HUDEP-2 (cell line): ENCODE measurements at regions not wholly inside any gene's neighbourhood (a gene's known extent, or its start where the extent isn't known, plus 50 kb on each side); places are given as distances from the start of the nearest gene placed in this dataset.
"Not testable (repeated sequence)": the region's sequence is repeated elsewhere in the genome, so short reads cannot be mapped to it uniquely, and the experiment has no call there.

Source experiments
- DNase-seq, 76 experiments: peaks; one replicate each; lab custom pipeline; 2025; ENCODE audit not compliant: unreplicated experiment in 76 of 76; lab: John Stamatoyannopoulos, UW

DNA sequence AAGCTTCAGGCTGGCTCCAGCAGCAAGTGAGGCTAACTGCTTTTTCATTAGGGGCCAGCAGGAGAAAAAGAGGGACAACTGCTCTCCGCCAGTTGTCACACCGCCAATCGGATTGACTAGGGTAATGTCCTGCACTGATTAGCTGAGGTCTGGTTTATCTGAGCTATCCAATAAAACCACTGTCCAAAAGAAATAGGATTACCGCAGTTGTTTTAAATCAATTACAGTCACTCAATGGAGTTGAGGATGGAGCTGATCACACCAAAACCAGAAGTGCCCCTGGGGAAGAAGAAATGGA lies 351.4 kb upstream of the NPVF start:
- no peak for DNase-seq

DNA sequence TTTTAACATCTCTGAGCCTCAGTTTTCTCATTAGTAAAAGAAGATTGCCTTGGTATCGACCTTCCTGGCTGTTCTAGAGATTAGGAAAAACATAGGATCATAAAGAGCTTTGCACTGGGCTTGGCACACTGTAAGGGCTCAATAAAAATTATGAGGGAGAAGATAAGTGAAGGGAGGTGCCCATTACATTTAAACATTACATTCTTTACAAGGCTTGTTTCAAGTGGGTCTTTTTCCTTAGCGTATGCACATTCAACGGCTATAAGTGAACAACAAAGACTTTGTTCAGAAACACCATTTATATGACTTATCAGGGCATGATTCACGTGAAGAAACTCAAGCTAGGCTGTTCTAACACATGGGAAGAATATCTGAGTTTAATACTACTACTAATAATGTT lies 351.9 kb upstream of the NPVF start:
- DNase-seq: no peak

DNA sequence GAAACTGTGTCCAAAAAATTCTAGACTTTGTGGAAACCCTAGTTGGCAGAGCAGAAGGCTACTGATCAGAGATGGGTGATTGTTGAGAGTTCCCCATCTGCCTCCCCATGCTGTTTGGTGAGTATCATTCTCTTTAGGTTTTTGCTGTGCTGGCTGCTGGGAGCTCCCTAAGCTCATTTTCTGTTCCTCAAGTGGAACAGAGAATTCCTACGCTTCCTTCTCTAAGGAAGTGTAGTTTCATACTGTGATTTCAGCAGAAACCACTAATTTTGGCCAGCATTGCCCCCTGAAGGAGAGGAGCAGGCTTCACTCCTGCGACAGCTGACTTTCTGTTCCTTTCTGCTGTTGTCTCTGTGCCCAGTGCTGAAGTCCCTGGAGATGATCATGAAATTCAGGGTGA lies 355.3 kb upstream of the NPVF start:
- DNase-seq: no peak

DNA sequence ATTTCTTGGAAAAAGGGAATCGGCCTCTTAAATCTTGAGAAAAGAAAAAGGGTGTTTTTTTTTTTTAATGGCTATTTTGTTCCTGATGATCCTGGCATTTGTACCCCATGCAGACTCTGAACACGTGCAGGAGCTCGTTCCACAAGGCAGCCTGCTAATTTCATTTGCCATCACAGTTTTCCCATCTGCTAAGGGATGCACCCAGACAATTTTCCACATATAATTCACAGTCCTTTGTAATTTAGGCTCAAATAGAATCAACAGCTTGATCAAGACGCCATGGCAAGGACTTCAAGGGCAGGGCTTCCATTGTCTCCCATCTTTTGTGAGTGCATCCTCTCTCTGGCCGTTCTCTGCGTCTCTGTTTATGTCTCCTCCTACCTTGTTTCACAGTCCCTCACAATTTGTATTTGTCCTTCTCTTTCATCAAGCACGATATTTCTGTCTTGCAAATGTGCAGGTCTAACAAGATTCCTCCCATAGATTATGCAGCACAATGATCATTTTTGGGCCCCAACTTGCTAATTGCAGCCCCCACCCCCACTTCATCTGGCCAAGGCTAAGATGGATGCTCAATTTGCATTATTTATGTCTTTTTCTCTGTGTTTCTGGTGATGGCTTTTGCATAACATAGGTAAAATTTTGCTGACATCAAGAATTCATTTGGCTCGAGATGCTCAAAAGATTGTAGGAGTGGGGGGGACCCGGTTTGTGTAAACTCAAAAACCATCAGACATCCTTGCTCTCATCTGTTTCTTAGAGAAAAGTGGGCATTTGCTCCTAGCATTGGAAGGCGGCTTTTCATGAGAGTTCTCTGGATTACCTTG lies 356.0 kb upstream of the NPVF start:
- no peak for DNase-seq

DNA sequence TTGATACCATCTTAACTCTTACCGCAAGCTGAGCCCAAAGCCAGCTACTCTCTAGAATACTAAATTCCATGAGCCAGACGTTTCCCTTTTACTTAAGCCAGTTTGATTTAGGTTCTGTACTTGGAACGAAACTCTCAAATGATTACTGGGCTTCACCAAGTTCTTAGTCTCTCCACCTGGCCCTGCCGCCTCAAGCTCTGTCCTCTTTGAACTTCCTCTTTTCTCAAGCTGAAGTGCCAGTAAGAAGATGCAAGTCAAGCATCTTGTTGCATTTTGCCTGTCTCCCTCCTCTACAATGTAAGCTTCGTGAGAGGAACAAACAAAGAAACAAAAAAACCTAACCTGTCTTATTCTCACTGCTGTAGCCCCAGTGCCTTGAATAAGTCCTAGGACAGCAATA lies 358.2 kb upstream of the NPVF start:
- no peak for DNase-seq

DNA sequence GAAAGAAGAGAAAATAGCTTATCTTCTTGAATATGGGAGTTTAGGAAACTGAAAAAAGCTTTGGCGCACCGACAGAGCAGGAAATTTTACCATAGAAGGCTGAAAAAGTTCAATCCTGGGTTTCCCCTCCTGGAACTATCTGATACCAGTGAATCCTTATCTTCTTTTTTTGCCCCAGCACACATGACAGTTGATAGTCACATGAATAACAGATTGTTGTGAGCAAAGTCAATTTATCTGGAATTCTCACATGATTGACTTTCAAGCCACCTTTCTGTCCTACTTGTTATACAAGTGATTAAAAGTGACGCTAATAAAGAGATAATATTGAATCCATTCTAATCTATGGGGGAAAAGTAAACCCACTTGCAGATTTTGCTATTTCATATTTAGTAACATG lies 365.8 kb upstream of the NPVF start:
- peak in 1 of 76 experiments; percentile 9 for DNase-seq

DNA sequence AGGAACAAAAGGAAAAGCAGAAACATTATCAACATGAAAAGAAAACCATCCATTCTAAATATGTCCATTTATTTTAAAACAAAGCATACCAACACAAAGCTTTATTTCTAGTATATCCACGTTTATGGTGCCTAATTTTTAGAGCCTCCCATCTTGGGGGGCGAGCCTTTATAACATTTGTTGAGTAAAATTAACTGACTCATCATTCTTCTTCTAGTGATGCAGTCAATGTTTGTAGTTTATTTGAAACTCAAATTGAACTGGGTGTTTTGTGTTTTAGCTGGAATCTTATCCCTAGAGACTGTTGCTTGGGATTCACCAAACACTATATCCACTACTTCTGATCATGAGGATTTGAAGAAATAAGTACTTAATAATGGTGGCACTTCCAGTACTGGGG lies 366.4 kb upstream of the NPVF start:
- no peak for DNase-seq

DNA sequence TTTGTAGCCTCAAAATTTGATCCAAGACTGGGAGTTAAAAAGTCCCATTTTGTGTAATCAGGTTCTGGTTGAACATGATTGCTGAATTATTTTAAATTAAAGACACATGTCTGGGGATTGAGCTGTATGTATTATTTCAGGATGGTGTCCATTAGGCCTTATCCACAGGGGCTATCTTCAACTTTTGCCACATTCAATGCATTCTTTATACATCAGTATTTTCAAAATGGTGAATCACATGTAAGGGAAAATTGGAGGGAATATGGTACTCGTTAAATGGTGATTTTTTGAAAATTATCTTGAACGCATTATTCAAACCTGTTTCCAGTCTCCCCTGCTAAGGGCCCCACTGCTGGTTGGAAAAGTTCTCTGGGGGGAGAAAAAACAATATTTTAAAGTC lies 367.7 kb upstream of the NPVF start:
- DNase-seq: no peak

DNA sequence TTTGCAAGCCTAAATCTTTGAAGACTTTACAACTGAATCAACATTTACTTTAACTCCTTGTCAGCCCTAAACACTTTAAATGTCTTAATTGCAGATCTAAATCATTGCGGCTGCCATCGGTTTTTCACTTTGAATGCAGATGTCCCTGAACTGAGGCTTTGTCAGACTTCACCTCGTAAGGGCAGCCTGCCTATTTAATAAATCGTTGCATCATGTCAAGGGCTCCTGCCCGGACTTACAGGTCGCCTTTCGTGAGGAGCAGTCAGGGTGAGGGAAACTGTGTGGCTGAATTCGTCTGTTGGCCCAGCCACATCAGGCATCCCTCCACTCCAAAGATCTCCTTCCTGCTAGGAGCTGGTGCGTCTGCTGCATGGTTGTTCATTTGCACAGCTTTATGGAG lies 368.2 kb upstream of the NPVF start:
- DNase-seq: no peak

DNA sequence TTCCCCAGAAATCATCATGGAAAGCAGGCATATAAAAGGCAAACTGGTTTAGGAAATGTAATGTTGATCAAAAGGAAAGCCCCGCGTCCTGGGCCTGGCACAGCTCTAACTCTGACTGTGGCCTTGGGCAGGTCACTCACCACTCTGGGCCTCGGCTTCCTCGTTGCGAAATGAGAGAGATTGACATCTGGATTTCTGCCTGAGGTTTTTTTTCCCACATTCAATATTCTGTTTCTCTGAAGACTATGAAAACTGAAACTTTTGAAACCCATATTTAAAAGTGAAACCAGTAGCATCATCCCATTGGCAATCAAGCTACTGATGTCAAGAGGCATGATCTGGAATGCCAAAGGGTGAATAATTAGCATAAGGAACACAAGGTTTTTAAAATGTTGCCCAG lies 369.7 kb upstream of the NPVF start:
- DNase-seq: no peak

DNA sequence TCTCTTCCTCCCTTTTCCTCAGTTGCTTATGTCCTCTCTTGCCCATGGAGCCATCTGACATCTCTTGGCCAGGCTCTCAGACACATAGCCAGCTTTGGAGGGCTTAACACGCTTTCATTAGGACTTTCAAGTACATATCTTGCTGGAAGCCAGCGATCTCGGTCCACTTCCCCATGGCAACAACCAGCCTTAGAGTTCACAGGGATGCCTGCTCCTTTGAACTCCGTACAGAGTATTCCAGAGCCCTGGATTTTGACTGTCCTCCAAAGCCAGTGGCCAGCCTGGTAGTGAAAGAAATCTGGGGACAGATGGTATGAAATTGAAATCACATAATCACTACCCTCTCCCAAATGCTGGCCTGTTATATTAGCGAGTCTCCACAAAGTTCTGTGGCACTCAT lies 370.5 kb upstream of the NPVF start:
- no peak for DNase-seq

DNA sequence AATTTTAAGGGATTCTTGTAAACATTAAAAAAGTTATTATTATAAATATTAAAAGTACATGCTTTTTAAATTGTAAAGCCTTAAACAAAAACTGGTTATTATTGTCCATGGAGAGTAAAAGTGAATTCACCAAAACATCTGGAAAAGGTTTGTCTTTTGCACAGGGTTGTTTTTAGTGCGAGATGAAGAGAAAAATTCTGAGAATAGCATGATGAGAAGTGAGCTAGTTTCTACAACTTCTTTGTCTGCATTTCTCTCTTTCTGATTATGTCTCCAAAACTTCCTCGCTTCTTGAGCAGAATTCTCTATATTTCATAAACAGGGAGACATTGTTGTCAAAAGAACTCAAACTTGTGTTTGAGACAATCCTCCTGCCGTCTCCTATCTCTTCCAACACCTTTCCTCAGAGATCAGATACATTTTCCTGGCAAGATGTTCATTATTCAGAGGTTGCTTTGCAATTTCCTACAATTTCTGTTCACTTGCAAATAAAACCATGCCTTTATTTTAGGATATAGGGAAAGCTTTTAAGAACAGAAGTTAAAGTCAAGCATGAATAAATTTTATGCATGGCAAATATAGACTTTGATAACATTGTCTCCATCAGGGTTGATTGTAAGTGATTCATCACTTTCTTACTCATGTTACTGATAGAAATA lies 372.1 kb upstream of the NPVF start:
- DNase-seq: no peak

DNA sequence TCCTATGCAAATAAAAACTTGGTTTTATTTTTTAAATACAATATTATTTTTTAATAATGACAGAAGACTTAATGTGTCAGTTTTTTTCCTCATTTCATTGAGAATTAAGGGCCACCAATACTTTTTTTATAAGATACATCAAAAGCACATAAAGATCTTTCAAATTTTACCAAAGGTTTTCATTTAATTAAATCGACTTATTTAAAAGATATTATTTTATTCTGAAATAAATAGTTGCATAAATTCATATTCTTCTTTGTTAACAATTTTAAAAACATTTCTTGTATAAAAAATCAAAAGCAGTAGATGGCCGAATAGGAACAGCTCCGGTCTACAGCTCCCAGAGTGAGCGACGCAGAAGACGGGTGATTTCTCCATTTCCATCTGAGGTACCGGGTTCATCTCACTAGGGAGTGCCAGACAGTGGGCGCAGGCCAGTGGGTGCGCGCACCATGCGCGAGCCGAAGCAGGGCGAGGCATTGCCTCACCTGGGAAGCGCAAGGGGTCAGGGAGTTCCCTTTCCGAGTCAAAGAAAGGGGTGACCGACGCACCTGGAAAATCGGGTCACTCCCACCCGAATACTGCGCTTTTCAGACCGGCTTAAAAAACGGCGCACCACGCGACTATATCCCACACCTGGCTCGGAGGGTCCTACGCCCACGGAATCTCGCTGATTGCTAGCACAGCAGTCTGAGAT lies 374.6 kb upstream of the NPVF start:
- DNase-seq: not testable (repeated sequence)

DNA sequence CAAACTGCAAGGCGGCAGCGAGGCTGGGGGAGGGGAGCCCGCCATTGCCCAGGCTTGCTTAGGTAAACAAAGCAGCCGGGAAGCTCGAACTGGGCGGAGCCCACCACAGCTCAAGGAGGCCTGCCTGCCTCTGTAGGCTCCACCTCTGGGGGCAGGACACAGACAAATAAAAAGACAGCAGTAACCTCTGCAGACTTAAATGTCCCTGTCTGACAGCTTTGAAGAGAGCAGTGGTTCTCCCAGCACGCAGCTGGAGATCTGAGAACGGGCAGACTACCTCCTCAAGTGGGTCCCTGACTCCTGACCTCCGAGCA lies 375.1 kb upstream of the NPVF start:
- DNase-seq: not testable (repeated sequence)

DNA sequence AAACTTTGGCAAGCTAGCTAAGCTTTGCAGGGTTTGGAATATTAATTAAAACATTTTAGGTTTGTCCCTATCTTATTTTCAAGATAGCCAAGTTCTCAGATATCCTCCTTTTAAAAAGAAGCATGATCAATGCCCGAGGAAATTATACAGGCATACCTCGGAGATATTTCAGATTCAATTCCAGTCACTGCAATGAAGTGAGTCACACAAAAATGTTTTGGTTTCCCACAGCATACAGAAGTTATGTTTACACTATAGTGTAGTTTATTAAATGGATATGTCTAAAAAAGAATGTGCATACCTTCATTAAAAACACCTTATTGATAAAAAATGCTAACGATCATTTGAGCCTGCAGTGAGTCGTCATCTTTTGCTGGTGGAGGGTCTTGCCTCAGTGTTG lies 382.9 kb upstream of the NPVF start:
- DNase-seq: no peak

DNA sequence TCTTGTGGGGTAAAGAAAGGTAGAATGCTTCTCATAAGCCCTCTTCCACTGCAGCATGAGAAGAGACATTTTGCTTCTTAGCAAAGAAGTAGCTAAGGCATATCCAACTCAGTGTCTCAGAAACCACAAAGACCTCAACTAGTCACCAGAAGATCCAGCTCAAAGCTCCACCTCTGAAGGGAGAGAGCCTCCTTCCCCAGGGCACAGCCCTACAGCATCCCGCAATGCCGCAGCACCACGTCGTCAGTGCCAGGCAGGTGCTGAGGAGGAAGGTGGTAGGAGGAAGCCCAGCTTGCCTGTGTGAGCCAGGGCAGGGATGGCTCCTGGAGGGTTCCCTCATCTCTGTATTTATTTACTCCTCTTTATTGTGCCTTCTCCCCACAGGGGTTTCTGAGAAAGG lies 385.6 kb upstream of the NPVF start:
- no peak for DNase-seq

DNA sequence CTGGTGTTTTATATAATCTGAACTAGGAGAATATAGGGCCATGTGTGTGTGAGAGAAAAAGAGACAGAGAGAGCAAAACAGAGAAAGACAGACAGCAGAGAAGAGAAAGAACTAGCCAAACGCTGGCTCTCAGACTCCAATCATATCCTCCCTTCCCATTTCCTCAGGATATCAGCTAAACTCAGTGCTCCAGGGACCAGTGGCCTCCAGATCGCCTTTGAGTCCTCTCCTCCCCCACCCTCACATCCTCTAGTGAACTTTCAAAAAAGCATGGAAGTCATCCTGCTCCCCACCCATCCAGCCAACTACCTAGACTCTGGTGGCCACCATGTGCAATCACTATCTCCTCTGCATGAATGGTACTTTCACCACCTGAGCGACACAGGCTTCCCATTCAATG lies 386.1 kb upstream of the NPVF start:
- DNase-seq: no peak

DNA sequence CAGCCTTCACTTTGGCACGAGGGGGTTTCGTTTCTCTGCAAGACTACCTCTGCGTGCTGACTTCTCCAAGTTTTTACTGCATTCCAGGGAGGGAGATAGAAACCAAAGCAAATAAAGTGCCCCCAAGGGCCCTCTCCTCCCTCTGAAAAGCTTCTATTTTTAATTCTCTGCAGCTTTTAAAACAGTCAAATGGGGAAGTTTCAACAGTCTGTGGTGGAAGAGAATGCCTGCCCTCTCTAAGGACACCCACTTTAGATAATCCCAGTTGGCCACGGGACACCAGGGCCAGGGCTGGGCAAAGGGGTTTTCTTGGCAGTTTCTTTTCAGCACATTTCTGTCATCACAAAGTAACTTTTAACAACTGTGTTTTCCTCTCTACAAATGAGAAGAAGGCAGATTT lies 386.7 kb upstream of the NPVF start:
- DNase-seq: no peak

DNA sequence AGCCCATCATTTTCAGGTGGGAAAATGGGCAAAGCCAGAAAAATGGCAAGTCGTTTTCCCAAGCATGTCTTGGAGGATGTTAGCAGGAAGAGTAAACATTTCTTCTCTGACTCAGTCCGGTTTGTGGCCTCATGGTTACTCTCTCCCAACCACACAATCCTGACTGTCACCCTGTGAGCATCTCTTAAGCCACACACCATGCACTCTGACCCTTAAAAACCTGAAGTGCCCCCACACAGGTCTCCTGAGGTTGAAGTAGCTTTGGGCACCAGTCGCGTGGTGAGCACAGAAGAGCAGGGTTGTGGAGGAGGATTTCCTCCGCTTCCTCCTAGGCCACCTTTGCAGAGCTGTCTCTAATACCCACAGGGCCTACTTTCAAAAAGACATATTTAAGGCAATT lies 387.3 kb upstream of the NPVF start:
- DNase-seq: no peak

DNA sequence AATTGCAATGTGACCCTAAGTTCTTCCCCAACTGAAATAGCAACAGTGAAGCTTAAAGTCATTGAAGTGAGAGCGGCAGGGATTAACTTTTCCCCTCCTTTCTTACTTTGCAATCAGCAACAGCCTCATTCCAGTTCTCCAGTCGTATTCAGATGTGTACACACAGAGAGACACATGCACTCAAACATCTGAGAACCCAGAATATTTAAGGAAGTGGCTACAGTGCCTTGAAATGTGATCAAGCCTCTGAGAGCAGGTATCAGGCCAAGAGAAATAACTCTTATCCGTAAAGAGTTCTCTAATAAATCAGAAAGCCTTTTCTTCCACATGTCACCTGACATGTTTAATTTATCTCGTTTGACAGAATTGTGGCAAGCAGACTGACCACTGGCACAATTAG lies 388.9 kb upstream of the NPVF start:
- no peak for DNase-seq

DNA sequence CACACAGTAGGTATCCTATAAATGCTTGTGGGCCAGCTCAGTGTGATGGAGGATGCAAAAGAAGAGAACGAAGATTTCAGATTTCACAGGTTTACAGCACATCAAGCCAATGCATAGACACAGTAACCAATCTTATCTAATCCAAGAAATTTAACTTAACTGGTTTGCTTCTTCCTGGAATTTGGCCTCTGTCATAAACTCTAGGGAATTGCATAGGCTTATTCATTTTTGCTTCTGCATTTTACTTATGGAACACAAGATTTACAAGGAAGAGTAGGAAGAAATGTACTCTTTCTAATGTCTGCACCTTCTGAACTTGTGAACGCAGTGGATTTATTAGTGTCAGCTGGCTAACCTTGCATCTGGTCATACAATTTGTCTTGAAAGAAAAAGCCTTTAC lies 389.4 kb upstream of the NPVF start:
- DNase-seq: no peak

DNA sequence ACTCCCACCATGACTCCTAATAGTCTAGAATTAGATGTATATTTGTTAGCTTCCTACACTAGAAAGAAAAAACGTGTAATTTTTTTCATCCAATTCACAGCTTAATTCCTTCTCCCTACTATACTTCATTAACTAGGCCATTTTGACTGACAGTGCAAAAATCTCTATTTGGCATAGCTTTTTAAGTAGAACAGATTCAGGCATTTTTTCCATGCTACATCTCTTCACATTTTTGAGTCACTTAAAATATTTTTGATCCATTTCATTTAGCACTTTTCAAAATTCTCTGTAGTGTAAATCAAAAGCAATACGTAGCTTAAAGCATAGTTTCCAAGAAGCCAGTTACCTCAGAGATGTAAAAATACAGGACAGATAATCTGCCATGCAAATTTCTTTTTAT lies 391.1 kb upstream of the NPVF start:
- DNase-seq: no peak
